ENCODE measurements at regions not wholly inside any gene's neighbourhood (a gene's known extent, or its start where the extent isn't known, plus 50 kb on each side); places are given as distances from the start of the nearest gene placed in this dataset.

DNA sequence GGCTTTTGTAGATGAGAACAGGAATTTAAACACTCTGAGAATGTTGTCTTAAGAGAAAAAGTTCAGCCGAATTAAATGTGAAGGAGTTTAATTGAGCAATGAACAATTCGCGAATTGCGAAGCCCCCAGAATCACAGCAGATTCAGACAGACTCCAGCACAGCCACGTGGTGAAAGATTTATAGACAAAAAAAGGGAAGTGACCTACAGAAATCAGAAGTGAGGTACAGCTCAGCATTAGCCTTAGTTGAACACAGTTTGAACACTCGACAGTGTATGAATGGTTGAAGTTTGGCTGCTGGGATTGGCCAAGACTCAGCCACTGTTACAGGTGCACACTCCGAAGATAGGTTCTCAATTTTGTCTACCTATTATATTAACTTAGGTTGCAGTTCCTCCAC, 264.0 kb upstream of the CHST9 start:
- no peak for TF ChIP-seq TOX (CRISPR knock-in tag; IDR thresholded peaks at IDR 0.05; ENCODE audit: borderline replicate concordance)
- TF ChIP-seq, protein P1, sequence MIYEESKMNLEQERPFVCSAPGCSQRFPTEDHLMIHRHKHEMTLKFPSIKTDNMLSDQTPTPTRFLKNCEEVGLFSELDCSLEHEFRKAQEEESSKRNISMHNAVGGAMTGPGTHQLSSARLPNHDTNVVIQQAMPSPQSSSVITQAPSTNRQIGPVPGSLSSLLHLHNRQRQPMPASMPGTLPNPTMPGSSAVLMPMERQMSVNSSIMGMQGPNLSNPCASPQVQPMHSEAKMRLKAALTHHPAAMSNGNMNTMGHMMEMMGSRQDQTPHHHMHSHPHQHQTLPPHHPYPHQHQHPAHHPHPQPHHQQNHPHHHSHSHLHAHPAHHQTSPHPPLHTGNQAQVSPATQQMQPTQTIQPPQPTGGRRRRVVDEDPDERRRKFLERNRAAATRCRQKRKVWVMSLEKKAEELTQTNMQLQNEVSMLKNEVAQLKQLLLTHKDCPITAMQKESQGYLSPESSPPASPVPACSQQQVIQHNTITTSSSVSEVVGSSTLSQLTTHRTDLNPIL (CRISPR knock-in tag; IDR thresholded peaks at IDR 0.05; ENCODE audit: low read depth), result no peak
- no peak for TF ChIP-seq ZNF70 (CRISPR knock-in tag; IDR thresholded peaks at IDR 0.05)
- no peak for TF ChIP-seq ZFP30 (CRISPR knock-in tag; IDR thresholded peaks at IDR 0.05)
- TF ChIP-seq ESRRG (CRISPR knock-in tag; IDR thresholded peaks at IDR 0.05), result no peak
- no peak for TF ChIP-seq PATZ1 (CRISPR knock-in tag; IDR thresholded peaks at IDR 0.05; ENCODE audit: borderline replicate concordance)
- TF ChIP-seq RARB (CRISPR knock-in tag; IDR thresholded peaks at IDR 0.05), result no peak
- TF ChIP-seq ZNF8 (CRISPR knock-in tag; IDR thresholded peaks at IDR 0.05), result no peak
- TF ChIP-seq, protein P2, sequence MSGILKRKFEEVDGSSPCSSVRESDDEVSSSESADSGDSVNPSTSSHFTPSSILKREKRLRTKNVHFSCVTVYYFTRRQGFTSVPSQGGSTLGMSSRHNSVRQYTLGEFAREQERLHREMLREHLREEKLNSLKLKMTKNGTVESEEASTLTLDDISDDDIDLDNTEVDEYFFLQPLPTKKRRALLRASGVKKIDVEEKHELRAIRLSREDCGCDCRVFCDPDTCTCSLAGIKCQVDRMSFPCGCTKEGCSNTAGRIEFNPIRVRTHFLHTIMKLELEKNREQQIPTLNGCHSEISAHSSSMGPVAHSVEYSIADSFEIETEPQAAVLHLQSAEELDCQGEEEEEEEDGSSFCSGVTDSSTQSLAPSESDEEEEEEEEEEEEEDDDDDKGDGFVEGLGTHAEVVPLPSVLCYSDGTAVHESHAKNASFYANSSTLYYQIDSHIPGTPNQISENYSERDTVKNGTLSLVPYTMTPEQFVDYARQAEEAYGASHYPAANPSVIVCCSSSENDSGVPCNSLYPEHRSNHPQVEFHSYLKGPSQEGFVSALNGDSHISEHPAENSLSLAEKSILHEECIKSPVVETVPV (CRISPR knock-in tag; IDR thresholded peaks at IDR 0.05), result no peak
